ENCODE measurements at regions not wholly inside any gene's neighbourhood (a gene's known extent, or its start where the extent isn't known, plus 50 kb on each side); places are given as distances from the start of the nearest gene placed in this dataset.

- no peak for FAIRE-seq
- TF ChIP-seq MYC (IDR thresholded peaks at IDR 0.05; ENCODE audit: low read depth, low read length) (no peak), FOS (IDR thresholded peaks at IDR 0.05; ENCODE audit: borderline replicate concordance, insufficient read depth, low read length) (no peak), GATA2 (IDR thresholded peaks at IDR 0.05; ENCODE audit: insufficient read depth, insufficient read length, low read depth, low read length) (no peak), JUN (IDR thresholded peaks at IDR 0.05; ENCODE audit: borderline replicate concordance, insufficient read depth, insufficient read length, low read depth) (no peak), EZH2 (IDR thresholded peaks at IDR 0.05; ENCODE audit: borderline replicate concordance, low read depth, low read length, severe bottlenecking) (no peak), POLR2AphosphoS5 (IDR thresholded peaks at IDR 0.05; ENCODE audit: insufficient read depth, low read depth, low read length) (no peak), POLR2A (IDR thresholded peaks at IDR 0.05; ENCODE audit: low read depth, low read length) (no peak)
- TF ChIP-seq, protein P1, sequence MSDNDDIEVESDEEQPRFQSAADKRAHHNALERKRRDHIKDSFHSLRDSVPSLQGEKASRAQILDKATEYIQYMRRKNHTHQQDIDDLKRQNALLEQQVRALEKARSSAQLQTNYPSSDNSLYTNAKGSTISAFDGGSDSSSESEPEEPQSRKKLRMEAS (IDR thresholded peaks at IDR 0.05; ENCODE audit: insufficient read depth, insufficient read length), result no peak
- TF ChIP-seq, protein P2, sequence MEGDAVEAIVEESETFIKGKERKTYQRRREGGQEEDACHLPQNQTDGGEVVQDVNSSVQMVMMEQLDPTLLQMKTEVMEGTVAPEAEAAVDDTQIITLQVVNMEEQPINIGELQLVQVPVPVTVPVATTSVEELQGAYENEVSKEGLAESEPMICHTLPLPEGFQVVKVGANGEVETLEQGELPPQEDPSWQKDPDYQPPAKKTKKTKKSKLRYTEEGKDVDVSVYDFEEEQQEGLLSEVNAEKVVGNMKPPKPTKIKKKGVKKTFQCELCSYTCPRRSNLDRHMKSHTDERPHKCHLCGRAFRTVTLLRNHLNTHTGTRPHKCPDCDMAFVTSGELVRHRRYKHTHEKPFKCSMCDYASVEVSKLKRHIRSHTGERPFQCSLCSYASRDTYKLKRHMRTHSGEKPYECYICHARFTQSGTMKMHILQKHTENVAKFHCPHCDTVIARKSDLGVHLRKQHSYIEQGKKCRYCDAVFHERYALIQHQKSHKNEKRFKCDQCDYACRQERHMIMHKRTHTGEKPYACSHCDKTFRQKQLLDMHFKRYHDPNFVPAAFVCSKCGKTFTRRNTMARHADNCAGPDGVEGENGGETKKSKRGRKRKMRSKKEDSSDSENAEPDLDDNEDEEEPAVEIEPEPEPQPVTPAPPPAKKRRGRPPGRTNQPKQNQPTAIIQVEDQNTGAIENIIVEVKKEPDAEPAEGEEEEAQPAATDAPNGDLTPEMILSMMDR (IDR thresholded peaks at IDR 0.05; ENCODE audit: extremely low read depth in 1 of 2, insufficient read depth in 1 of 2, low read depth in 1 of 2, low read length in 2 of 2), result no peak
- POLR2A ChIA-PET, result no interaction called here
- BruUV-seq (replicated peaks), result no TSS peak
- H3K9me1 ChIP-seq (replicated peaks; ENCODE audit: control insufficient read depth, extremely low read depth, insufficient read depth, low read length), result no peaks in the 10 kb centered on the region
- H3K36me3 ChIP-seq (ENCODE audit: control insufficient read depth in 2 of 2, extremely low read depth in 1 of 2, insufficient read depth in 2 of 2, low read length in 2 of 2), result no peaks in the 10 kb centered on the region
- dilution Hi-C loops (cut with MboI; ENCODE audit: extremely low pct_ligation_motif_present, low sequenced_read_pairs), result no loop called here
- H3K4me3 ChIP-seq (replicated peaks in 1 of 3; ENCODE audit: insufficient read depth in 1 of 3, low read depth in 1 of 3, low read length in 3 of 3), result no peak overlapping the region
- no peaks in the 10 kb centered on the region for H3K27me3 ChIP-seq (ENCODE audit: control insufficient read depth in 2 of 2, insufficient read depth in 2 of 2, low read length in 2 of 2)
- no peak overlapping the region for H3K9ac ChIP-seq (replicated peaks; ENCODE audit: extremely low read depth, insufficient read depth, low read length)
- H2AFZ ChIP-seq (ENCODE audit: low read depth, low read length), result no peak overlapping the region
- intact Hi-C loops (cut with micrococcal nuclease), result no loop called here
- no peaks in the 10 kb centered on the region for H3K79me2 ChIP-seq (ENCODE audit: control insufficient read depth, insufficient read depth, low read length)
- CTCF ChIA-PET, result no interaction called here
- no peak overlapping the region for H3K4me2 ChIP-seq (ENCODE audit: insufficient read depth, low read length)
- H3K4me1 ChIP-seq (ENCODE audit: control insufficient read depth, extremely low read depth, insufficient read depth, low read length), result no peaks in the 10 kb centered on the region
- H3K27ac ChIP-seq (ENCODE audit: insufficient read depth, low read depth, low read length), result no peak overlapping the region
- H3K9me3 ChIP-seq (replicated peaks; ENCODE audit: control insufficient read depth, insufficient read depth, low read length), result no peaks in the 10 kb centered on the region
- DNase-seq (ENCODE audit: low read depth, low spot score), result no peak
- no peaks in the 10 kb centered on the region for H4K20me1 ChIP-seq (replicated peaks; ENCODE audit: control insufficient read depth, extremely low read depth, insufficient read depth, low read length)
These were observed 52.8 kb upstream of the GPR26 start for GRCh38 chr10:123613346-123613850.
